GM23338 (cell line): ENCODE measurements at regions not wholly inside any gene's neighbourhood (a gene's known extent, or its start where the extent isn't known, plus 50 kb on each side); places are given as distances from the start of the nearest gene placed in this dataset.

ENCODE experiments used
- ATAC-seq: fragments of 200-7000 bp; cut with Tn5 transposase; 3 replicates; pipeline ENCODE4 v1.9.1; 2020
- DNase-seq: peaks from one replicate; pipeline ENCODE4 v3.0.0-alpha.2; 2015; ENCODE audit warnings: low spot score
- H2AFZ ChIP-seq: fragments of 200-600 bp; sonication (generic); 2 replicates; pipeline ENCODE4 v1.8.0; 2016; ENCODE audit warnings: antibody characterized with exemption, mild to moderate bottlenecking, moderate library complexity
- H3F3A ChIP-seq: fragments of 200-600 bp; sonication (generic); replicated peaks from 2 replicates; pipeline ENCODE4 v1.8.0; 2017; ENCODE audit warnings: antibody characterized with exemption, mixed run types, low read depth
- H3K27ac ChIP-seq: fragments of 200-600 bp; sonication (generic); 2 replicates; pipeline ENCODE4 v1.6.1; 2016; ENCODE audit warnings: low read depth
- H3K27me3 ChIP-seq: fragments of 200-600 bp; sonication (generic); 2 replicates; pipeline ENCODE4 v1.8.0; 2016; ENCODE audit warnings: mild to moderate bottlenecking, mixed run types, moderate library complexity; ENCODE audit not compliant: insufficient read depth
- H3K36me3 ChIP-seq: fragments of 200-600 bp; sonication (generic); 2 replicates; pipeline ENCODE4 v1.8.0; 2016; ENCODE audit warnings: mild to moderate bottlenecking; ENCODE audit not compliant: insufficient read depth
- H3K4me1 ChIP-seq: fragments of 200-600 bp; sonication (generic); 2 replicates; pipeline ENCODE4 v1.8.0; 2016; ENCODE audit warnings: mild to moderate bottlenecking, moderate library complexity; ENCODE audit not compliant: insufficient read depth
- H3K4me2 ChIP-seq: fragments of 200-600 bp; sonication (generic); 2 replicates; pipeline ENCODE4 v1.7.1; 2017; ENCODE audit warnings: mixed run types
- H3K4me3 ChIP-seq: fragments of 200-600 bp; sonication (generic); 2 replicates; pipeline ENCODE4 v1.6.1; 2016; ENCODE audit warnings: mixed run types
- H3K79me2 ChIP-seq: fragments of 200-600 bp; sonication (generic); replicated peaks from 2 replicates; pipeline ENCODE4 v1.8.0; 2017; ENCODE audit warnings: mild to moderate bottlenecking; ENCODE audit not compliant: insufficient read depth
- H3K9me2 ChIP-seq: fragments of 200-600 bp; sonication (generic); 2 replicates; pipeline ENCODE4 v1.8.0; 2017; ENCODE audit not compliant: insufficient read depth
- H4K20me1 ChIP-seq: fragments of 200-600 bp; sonication (generic); replicated peaks from 2 replicates; pipeline ENCODE4 v1.8.0; 2017; ENCODE audit warnings: mild to moderate bottlenecking; ENCODE audit not compliant: insufficient read depth
- H3K27ac Mint-ChIP-seq: 2 replicates; pipeline ENCODE4 v1.8.0; 2020; ENCODE audit warnings: inconsistent platforms, mild to moderate bottlenecking, moderate library complexity, mixed read lengths
- H3K27me3 Mint-ChIP-seq: 3 replicates; pipeline ENCODE4 v1.8.0; 2022; ENCODE audit warnings: low read depth, mild to moderate bottlenecking, moderate library complexity, mixed read lengths, inconsistent platforms; ENCODE audit not compliant: insufficient read depth, poor library complexity
- H3K36me3 Mint-ChIP-seq: 3 replicates; pipeline ENCODE4 v1.8.0; 2021; ENCODE audit warnings: low read depth, mild to moderate bottlenecking, inconsistent platforms, moderate library complexity, mixed read lengths
- H3K4me1 Mint-ChIP-seq: 3 replicates; pipeline ENCODE4 v1.8.0; 2020; ENCODE audit warnings: mild to moderate bottlenecking, inconsistent platforms, mixed read lengths
- H3K4me3 Mint-ChIP-seq: 3 replicates; pipeline ENCODE4 v1.8.0; 2021; ENCODE audit warnings: moderate library complexity, mild to moderate bottlenecking, inconsistent platforms, mixed read lengths
- H3K9me3 Mint-ChIP-seq: 3 replicates; pipeline ENCODE4 v1.8.0; 2020; ENCODE audit warnings: moderate library complexity, mild to moderate bottlenecking, inconsistent platforms, mixed read lengths
- CREB1 ChIP-seq: fragments of 250-450 bp; sonication (Bioruptor Pico); IDR thresholded peaks from 2 replicates; pipeline ENCODE4 v1.5.0; 2020; ENCODE audit warnings: low read depth, mild to moderate bottlenecking, moderate library complexity
- CTCF ChIP-seq, 2 experiments: fragments of 200-600 bp in 1 of 2; sonication (generic) in 1 of 2; conservative IDR thresholded peaks; 2 replicates each; pipeline versions ENCODE4 v1.5.1 to v1.6.1; 2016 to 2017; ENCODE audit warnings: antibody characterized with exemption in 2 of 2, low read depth in 2 of 2, mild to moderate bottlenecking in 2 of 2, moderate library complexity in 1 of 2
- ETS1 ChIP-seq: IDR thresholded peaks from 2 replicates; pipeline ENCODE4 v1.6.1; 2016; ENCODE audit warnings: antibody characterized with exemption
- EZH2 ChIP-seq: fragments of 200-600 bp; sonication (generic); IDR thresholded peaks from one replicate; pipeline ENCODE4 v1.8.0; 2017; ENCODE audit warnings: antibody characterized with exemption, mild to moderate bottlenecking, low read depth; ENCODE audit not compliant: unreplicated experiment
- EZH2phosphoT487 ChIP-seq: fragments of 200-600 bp; sonication (generic); IDR thresholded peaks from one replicate; pipeline ENCODE4 v1.8.1; 2018; ENCODE audit warnings: antibody characterized with exemption; ENCODE audit not compliant: unreplicated experiment
- JUNB ChIP-seq: IDR thresholded peaks from one replicate; pipeline ENCODE4 v1.6.1; 2016; ENCODE audit warnings: antibody characterized with exemption; ENCODE audit not compliant: unreplicated experiment
- NANOG ChIP-seq: IDR thresholded peaks from 2 replicates; pipeline ENCODE4 v1.6.1; 2016; ENCODE audit warnings: antibody characterized with exemption, borderline replicate concordance
- POLR2AphosphoS5 ChIP-seq: IDR thresholded peaks from 2 replicates; pipeline ENCODE4 v1.6.1; 2016; ENCODE audit warnings: antibody characterized with exemption, low read depth
- REST ChIP-seq: IDR thresholded peaks from one replicate; pipeline ENCODE4 v1.6.1; 2018; ENCODE audit warnings: antibody characterized with exemption; ENCODE audit not compliant: unreplicated experiment
- STAT1 ChIP-seq: IDR thresholded peaks from one replicate; pipeline ENCODE4 v1.6.1; 2016; ENCODE audit warnings: antibody characterized with exemption; ENCODE audit not compliant: unreplicated experiment
- ZNF114 ChIP-seq: fragments of 250-450 bp; sonication (Bioruptor Pico); IDR thresholded peaks from 2 replicates; pipeline ENCODE4 v1.5.0; 2020; ENCODE audit warnings: mild to moderate bottlenecking, moderate library complexity
- ZNF331 ChIP-seq: fragments of 250-450 bp; sonication (Bioruptor Pico); IDR thresholded peaks from 2 replicates; pipeline ENCODE4 v1.5.0; 2020; ENCODE audit warnings: low read depth, mild to moderate bottlenecking, moderate library complexity

GRCh38 chr9:78905986-78906755 is 609.2 kb downstream of the PSAT1 start:
- Mint-ChIP-seq H3K27me3 (no peaks in the 10 kb centered on the region), H3K4me3 (no peak overlapping the region), H3K4me1 (no peaks in the 10 kb centered on the region), H3K27ac (no peak overlapping the region), H3K9me3 (no peaks in the 10 kb centered on the region), H3K36me3 (no peaks in the 10 kb centered on the region)
- ATAC-seq (no peak), DNase-seq (no peak)
- TF ChIP-seq POLR2AphosphoS5 (no peak), JUNB (no peak)
- Histone ChIP-seq H3K4me3 (no peak overlapping the region), H3K4me1 (no peaks in the 10 kb centered on the region), H3K27me3 (no peaks in the 10 kb centered on the region), H3K9me2 (no peaks in the 10 kb centered on the region), H3K79me2 (no peaks in the 10 kb centered on the region), H3F3A (no peaks in the 10 kb centered on the region), H3K4me2 (no peak overlapping the region), H2AFZ (no peak overlapping the region), H3K27ac (no peak overlapping the region), H4K20me1 (no peaks in the 10 kb centered on the region), H3K36me3 (no peaks in the 10 kb centered on the region)

- Histone ChIP-seq H2AFZ (no peak overlapping the region), H4K20me1 (no peaks in the 10 kb centered on the region), H3K4me3 (no peak overlapping the region), H3K4me1 (no peaks in the 10 kb centered on the region), H3F3A (no peaks in the 10 kb centered on the region), H3K9me2 (no peaks in the 10 kb centered on the region), H3K27me3 (no peaks in the 10 kb centered on the region), H3K36me3 (no peaks in the 10 kb centered on the region), H3K27ac (no peak overlapping the region), H3K79me2 (no peaks in the 10 kb centered on the region), H3K4me2 (no peak overlapping the region)
- Mint-ChIP-seq H3K36me3 (no peaks in the 10 kb centered on the region), H3K4me3 (no peak overlapping the region), H3K9me3 (no peaks in the 10 kb centered on the region), H3K27ac (no peak overlapping the region), H3K4me1 (no peaks in the 10 kb centered on the region), H3K27me3 (no peaks in the 10 kb centered on the region)
- ATAC-seq (no peak), DNase-seq (no peak)
- TF ChIP-seq ETS1 (no peak), POLR2AphosphoS5 (no peak), STAT1 (no peak), CREB1 (CRISPR knock-in tag) (no peak), ZNF114 (no peak), NANOG (no peak), REST (no peak), ZNF331 (no peak), EZH2 (no peak), JUNB (no peak), CTCF (conservative IDR thresholded peaks at IDR 0.05; ENCODE audit: low read depth in 2 of 2) (no peak), EZH2phosphoT487 (no peak)
Measured at GRCh38 chr9:78909566-78909965, 612.6 kb downstream of the PSAT1 start.
